Thyroid gland (tissue), 4 donors: ENCODE measurements at regions not wholly inside any gene's neighbourhood (a gene's known extent, or its start where the extent isn't known, plus 50 kb on each side); places are given as distances from the start of the nearest gene placed in this dataset.

Experiments
- CTCF ChIP-seq, 6 experiments: fragments of 200-600 bp in 3 of 6; fragments of 450-650 bp in 3 of 6; sonication (generic) in 3 of 6; IDR thresholded peaks; one replicate each; pipeline ENCODE4 v1.5.1; 2016 to 2019; ENCODE audit warnings: antibody characterized with exemption in 6 of 6, mild to moderate bottlenecking in 2 of 6, inconsistent platforms in 1 of 6, moderate library complexity in 1 of 6
- POLR2A ChIP-seq, 2 donors: fragments of 450-650 bp; IDR thresholded peaks; one replicate each; pipeline ENCODE4 v1.6.1; 2017; ENCODE audit warnings: antibody characterized with exemption in 2 of 2, mild to moderate bottlenecking in 2 of 2, moderate library complexity in 1 of 2

DNA sequence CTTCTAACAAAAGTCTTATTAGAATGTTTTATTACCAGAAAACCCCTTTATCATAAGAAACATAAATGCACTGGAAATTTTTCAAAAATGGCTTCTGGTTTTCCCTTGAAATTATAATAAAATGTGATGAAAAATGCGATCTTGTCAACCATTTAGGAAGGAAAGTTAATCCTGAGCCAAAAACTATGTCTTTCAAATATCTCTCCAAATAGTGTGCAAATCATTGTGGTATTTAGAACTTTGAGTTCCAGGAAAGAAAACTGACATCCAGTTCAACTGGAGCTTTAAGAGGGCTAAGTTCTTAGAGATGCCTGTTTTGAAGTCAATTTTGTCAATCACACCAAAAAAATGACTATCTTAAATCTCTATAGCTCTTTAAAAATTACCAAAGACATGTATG lies 425.4 kb downstream of the DNAH5 start:
- no peak for TF ChIP-seq CTCF (IDR thresholded peaks at IDR 0.05)
- no peak for TF ChIP-seq POLR2A (IDR thresholded peaks at IDR 0.05)
